Upper lobe of right lung (tissue), 1 donor: ENCODE measurements at regions not wholly inside any gene's neighbourhood (a gene's known extent, or its start where the extent isn't known, plus 50 kb on each side); places are given as distances from the start of the nearest gene placed in this dataset.

ENCODE experiments used
- ATAC-seq: fragments of 200-7000 bp; cut with Tn5 transposase; one replicate; pipeline ENCODE4 v1.9.1; 2020; ENCODE audit warnings: mild to moderate bottlenecking, moderate library complexity
- DNase-seq: peaks from one replicate; pipeline ENCODE4 v3.0.0-alpha.2; 2020
- H3K27ac ChIP-seq: fragments of 200-600 bp; one replicate; pipeline ENCODE4 v1.8.0; 2022
- H3K27me3 ChIP-seq: fragments of 200-600 bp; one replicate; pipeline ENCODE4 v1.8.0; 2022; ENCODE audit warnings: mild to moderate bottlenecking
- H3K36me3 ChIP-seq: fragments of 200-600 bp; one replicate; pipeline ENCODE4 v1.8.0; 2022
- H3K4me1 ChIP-seq: fragments of 200-600 bp; one replicate; pipeline ENCODE4 v1.8.0; 2022
- H3K4me3 ChIP-seq: fragments of 200-600 bp; one replicate; pipeline ENCODE4 v1.8.0; 2022; ENCODE audit warnings: mild to moderate bottlenecking
- H3K9me3 ChIP-seq: fragments of 200-600 bp; one replicate; pipeline ENCODE4 v1.8.0; 2022
- CTCF ChIP-seq: fragments of 200-600 bp; IDR thresholded peaks from one replicate; pipeline ENCODE4 v1.8.0; 2022; ENCODE audit warnings: antibody characterized with exemption
- intact Hi-C: fragments of 100-400 bp; cut with DNase I; formaldehyde crosslinking; loops from one replicate; pipeline ENCODE4 v1.11.0; 2022
- donor health status: DM: no; HTN: yes; CAD: no; lungs with severe emphysema.

GRCh38 chr3:30085486-30085885 lies 520.9 kb upstream of the TGFBR2 start:
- DNase-seq (no peak), ATAC-seq (no peak)
- Histone ChIP-seq H3K27me3 (no peaks in the 10 kb centered on the region), H3K4me1 (no peaks in the 10 kb centered on the region), H3K4me3 (no peak overlapping the region), H3K9me3 (no peaks in the 10 kb centered on the region), H3K27ac (no peak overlapping the region), H3K36me3 (no peaks in the 10 kb centered on the region)
- no peak for TF ChIP-seq CTCF
- intact Hi-C loops: no loop called here

DNA sequence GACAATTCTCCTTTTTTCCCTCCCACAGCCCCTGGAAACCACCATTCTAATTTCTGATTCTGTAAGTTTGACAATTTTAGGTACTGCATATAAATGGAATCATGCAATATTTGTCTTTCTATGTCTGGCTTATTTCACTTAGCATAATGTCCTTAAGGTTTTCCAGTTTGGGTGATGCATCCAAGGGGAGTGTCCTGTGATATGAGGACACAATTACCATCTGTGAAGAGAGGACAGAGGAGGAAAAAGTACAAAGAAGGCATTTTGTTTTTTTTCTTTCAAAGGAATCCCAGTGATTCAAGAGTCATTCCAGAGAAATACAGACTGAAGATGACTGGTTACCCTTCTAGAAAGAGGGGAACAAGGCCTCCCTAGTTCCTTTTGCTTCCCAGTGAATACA lies 514.7 kb upstream of the TGFBR2 start:
- Histone ChIP-seq H3K36me3 (no peaks in the 10 kb centered on the region), H3K9me3 (no peaks in the 10 kb centered on the region), H3K4me3 (no peak overlapping the region), H3K27ac (no peak overlapping the region), H3K4me1 (no peaks in the 10 kb centered on the region), H3K27me3 (no peaks in the 10 kb centered on the region)
- intact Hi-C loops: no loop called here
- DNase-seq (no peak), ATAC-seq (no peak)
- no peak for TF ChIP-seq CTCF

- no peaks in the 10 kb centered on the region for H3K36me3 ChIP-seq
- DNase-seq (no peak), ATAC-seq (no peak)
- H3K4me1 ChIP-seq: no peaks in the 10 kb centered on the region
- no peaks in the 10 kb centered on the region for H3K9me3 ChIP-seq
- no peak overlapping the region for H3K27ac ChIP-seq
- intact Hi-C loops: no loop called here
- no peaks in the 10 kb centered on the region for H3K27me3 ChIP-seq
- no peak overlapping the region for H3K4me3 ChIP-seq
- TF ChIP-seq CTCF: no peak
Measured at GRCh38 chr3:30097022-30097650, 509.3 kb upstream of the TGFBR2 start.

DNA sequence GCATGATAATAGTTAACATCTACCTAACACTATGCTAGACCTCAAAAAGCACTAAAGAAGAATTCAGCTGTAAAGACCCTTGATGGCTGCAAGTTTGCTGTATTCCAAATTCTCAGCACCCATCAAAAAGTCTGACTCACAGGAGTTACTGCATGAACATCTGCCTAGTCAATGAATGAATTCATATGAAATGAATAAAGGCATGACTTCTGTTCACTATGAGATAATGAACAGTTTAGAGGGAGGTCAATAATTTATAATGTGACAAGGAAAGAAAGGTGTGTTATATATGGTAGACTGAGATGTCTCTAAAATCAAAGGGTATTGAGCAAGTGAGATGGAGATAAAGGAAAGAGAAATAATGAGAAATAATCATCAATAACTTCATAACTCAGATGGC lies 508.2 kb upstream of the TGFBR2 start:
- H3K4me1 ChIP-seq: no peaks in the 10 kb centered on the region
- no peak for ATAC-seq
- no peak overlapping the region for H3K27ac ChIP-seq
- H3K27me3 ChIP-seq: no peaks in the 10 kb centered on the region
- no peaks in the 10 kb centered on the region for H3K36me3 ChIP-seq
- no peak overlapping the region for H3K4me3 ChIP-seq
- intact Hi-C loops: no loop called here
- TF ChIP-seq CTCF: no peak
- no peak for DNase-seq
- no peaks in the 10 kb centered on the region for H3K9me3 ChIP-seq

- intact Hi-C loops: no loop called here
- Histone ChIP-seq H3K27ac (no peak overlapping the region), H3K4me1 (no peaks in the 10 kb centered on the region), H3K9me3 (no peaks in the 10 kb centered on the region), H3K27me3 (no peaks in the 10 kb centered on the region), H3K4me3 (no peak overlapping the region), H3K36me3 (no peaks in the 10 kb centered on the region)
- ATAC-seq (no peak), DNase-seq (no peak)
- TF ChIP-seq CTCF: no peak
Measured at GRCh38 chr3:30098653-30099455, 507.5 kb upstream of the TGFBR2 start.
